A549 (cell line): ENCODE measurements at regions not wholly inside any gene's neighbourhood (a gene's known extent, or its start where the extent isn't known, plus 50 kb on each side); places are given as distances from the start of the nearest gene placed in this dataset.

Experiments
- E2F6 ChIP-seq: IDR thresholded peaks from 2 replicates; pipeline ENCODE4 v1.6.1; 2012; ENCODE audit warnings: low read depth, borderline replicate concordance
- MAFK ChIP-seq: fragments of 450-650 bp; IDR thresholded peaks from 2 replicates; pipeline ENCODE4 v1.6.1; 2014; ENCODE audit not compliant: partially characterized antibody
- POLR2A ChIP-seq: IDR thresholded peaks from 2 replicates; pipeline ENCODE4 v1.6.1; 2012; ENCODE audit warnings: mild to moderate bottlenecking, low read length
- RFX5 ChIP-seq: fragments of 450-650 bp; IDR thresholded peaks from 2 replicates; pipeline ENCODE4 v1.7.1; 2014; ENCODE audit warnings: antibody characterized with exemption, mild to moderate bottlenecking, moderate library complexity
- TF ChIP-seq, protein P1 (sequence below): fragments of >200 bp; sonication (Bioruptor Twin); formaldehyde crosslinking; IDR thresholded peaks from 3 replicates; pipeline ENCODE4 v1.5.1; 2016
- TF ChIP-seq, protein P2 (sequence below): fragments of >200 bp; sonication (Bioruptor Twin); formaldehyde crosslinking; IDR thresholded peaks from 3 replicates; pipeline ENCODE4 v1.6.1; 2016

GRCh38 chr12:28704477-28705169 lies 444.5 kb upstream of the FAR2 start:
- TF ChIP-seq, protein P1, sequence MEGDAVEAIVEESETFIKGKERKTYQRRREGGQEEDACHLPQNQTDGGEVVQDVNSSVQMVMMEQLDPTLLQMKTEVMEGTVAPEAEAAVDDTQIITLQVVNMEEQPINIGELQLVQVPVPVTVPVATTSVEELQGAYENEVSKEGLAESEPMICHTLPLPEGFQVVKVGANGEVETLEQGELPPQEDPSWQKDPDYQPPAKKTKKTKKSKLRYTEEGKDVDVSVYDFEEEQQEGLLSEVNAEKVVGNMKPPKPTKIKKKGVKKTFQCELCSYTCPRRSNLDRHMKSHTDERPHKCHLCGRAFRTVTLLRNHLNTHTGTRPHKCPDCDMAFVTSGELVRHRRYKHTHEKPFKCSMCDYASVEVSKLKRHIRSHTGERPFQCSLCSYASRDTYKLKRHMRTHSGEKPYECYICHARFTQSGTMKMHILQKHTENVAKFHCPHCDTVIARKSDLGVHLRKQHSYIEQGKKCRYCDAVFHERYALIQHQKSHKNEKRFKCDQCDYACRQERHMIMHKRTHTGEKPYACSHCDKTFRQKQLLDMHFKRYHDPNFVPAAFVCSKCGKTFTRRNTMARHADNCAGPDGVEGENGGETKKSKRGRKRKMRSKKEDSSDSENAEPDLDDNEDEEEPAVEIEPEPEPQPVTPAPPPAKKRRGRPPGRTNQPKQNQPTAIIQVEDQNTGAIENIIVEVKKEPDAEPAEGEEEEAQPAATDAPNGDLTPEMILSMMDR: no peak
- no peak for TF ChIP-seq POLR2A
- TF ChIP-seq E2F6: no peak
- TF ChIP-seq, protein P2, sequence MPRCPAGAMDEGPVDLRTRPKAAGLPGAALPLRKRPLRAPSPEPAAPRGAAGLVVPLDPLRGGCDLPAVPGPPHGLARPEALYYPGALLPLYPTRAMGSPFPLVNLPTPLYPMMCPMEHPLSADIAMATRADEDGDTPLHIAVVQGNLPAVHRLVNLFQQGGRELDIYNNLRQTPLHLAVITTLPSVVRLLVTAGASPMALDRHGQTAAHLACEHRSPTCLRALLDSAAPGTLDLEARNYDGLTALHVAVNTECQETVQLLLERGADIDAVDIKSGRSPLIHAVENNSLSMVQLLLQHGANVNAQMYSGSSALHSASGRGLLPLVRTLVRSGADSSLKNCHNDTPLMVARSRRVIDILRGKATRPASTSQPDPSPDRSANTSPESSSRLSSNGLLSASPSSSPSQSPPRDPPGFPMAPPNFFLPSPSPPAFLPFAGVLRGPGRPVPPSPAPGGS: no peak
- no peak for TF ChIP-seq RFX5
- no peak for TF ChIP-seq MAFK
